Heart left ventricle (tissue), 16 donors: ENCODE measurements at regions not wholly inside any gene's neighbourhood (a gene's known extent, or its start where the extent isn't known, plus 50 kb on each side); places are given as distances from the start of the nearest gene placed in this dataset.

Source experiments
- ATAC-seq, 4 donors: fragments of 200-7000 bp; cut with Tn5 transposase; one replicate each; pipeline ENCODE4 v1.9.1; 2020 to 2022; ENCODE audit warnings: moderate library complexity in 4 of 4, mild to moderate bottlenecking in 3 of 4, moderate number of reproducible peaks in 1 of 4
- DNase-seq, 5 donors: peaks; one replicate each; pipeline ENCODE4 v3.0.0-alpha.2; 2020
- H3K27ac ChIP-seq, 12 donors: fragments of 200-600 bp; sonication (generic) in 4 of 12; one replicate each; pipeline versions ENCODE4 v1.5.0 to v1.8.0; 2016 to 2022; ENCODE audit warnings: mild to moderate bottlenecking in 2 of 12
- H3K27me3 ChIP-seq, 9 donors: fragments of 200-600 bp; sonication (generic) in 2 of 9; one replicate each; pipeline versions ENCODE4 v1.5.1 to v1.8.0; 2016 to 2022; ENCODE audit warnings: mild to moderate bottlenecking in 3 of 9
- H3K36me3 ChIP-seq, 9 donors: fragments of 200-600 bp; sonication (generic) in 2 of 9; one replicate each; pipeline versions ENCODE4 v1.5.0 to v1.8.0; 2018 to 2022; ENCODE audit warnings: mild to moderate bottlenecking in 2 of 9
- H3K4me1 ChIP-seq, 12 donors: fragments of 200-600 bp; sonication (generic) in 4 of 12; one replicate each; pipeline versions ENCODE4 v1.5.0 to v1.8.0; 2016 to 2022; ENCODE audit warnings: mild to moderate bottlenecking in 3 of 12
- H3K4me3 ChIP-seq, 12 donors: fragments of 200-600 bp; sonication (generic) in 4 of 12; one replicate each; pipeline versions ENCODE4 v1.5.0 to v1.8.0; 2017 to 2022; ENCODE audit warnings: mild to moderate bottlenecking in 9 of 12, moderate library complexity in 4 of 12
- H3K9me3 ChIP-seq, 12 donors: fragments of 200-600 bp; sonication (generic) in 4 of 12; one replicate each; pipeline versions ENCODE4 v1.5.0 to v1.8.0; 2016 to 2022; ENCODE audit warnings: mild to moderate bottlenecking in 1 of 12
- CTCF ChIP-seq, 12 donors: fragments of 200-600 bp; sonication (generic) in 4 of 12; IDR thresholded peaks; one replicate each; pipeline versions ENCODE4 v1.5.0 to v1.8.0; 2018 to 2022; ENCODE audit warnings: antibody characterized with exemption in 12 of 12, mild to moderate bottlenecking in 5 of 12
- POLR2A ChIP-seq, 2 donors: fragments of 450-650 bp; IDR thresholded peaks; one replicate each; pipeline ENCODE4 v1.6.1; 2017; ENCODE audit warnings: antibody characterized with exemption in 2 of 2, mild to moderate bottlenecking in 2 of 2, moderate library complexity in 2 of 2
- WGBS, 4 donors: extraction: QIAGEN DNeasy Blood & Tissue Kit in 2 of 4; methylation state at CpG; one replicate each; pipeline versions ENCODE4 v1.1.5 to v1.1.7; 2013 to 2018; 5-methylcytosine and 5-hydroxymethylcytosine counted together
- intact Hi-C, 10 donors: fragments of 100-400 bp; cut with DNase I; formaldehyde crosslinking; loops; one replicate each; pipeline versions ENCODE4 v1.11.1 to v1.14.2; 2022
- donor health status: ischemic (EF 13 %, LVEDD 7.1; RV severe dilation, severe dysfunction).
- donor health status: healthy with polysubstance abuse.
- donor health status: DM: no; HTN: yes; CAD: no.
- donor health status: DM: no; HTN: no; CAD: no.
- donor health status: ischemic (EF 25% LVEDD 6.9; RV normal size, moderate dysfunction).
- donor health status: ischemic (EF 25% LVEDD 5.7; RV mildly dilated, moderate dysfunction).
- donor health status: healthy.
- donor health status: DM: yes; HTN: yes; CAD: no.
- donor health status: ischemic (EF 35%, LVEDD 5.7; RV mildly dilated, moderate dysfunction).
- donor health status: nonischemic (EF 11% LVEDD 7.7; RV severe dilation, severe dysfunction).
- donor health status: DM: yes; HTN: yes; CAD: no.
- donor health status: PGD.
- donor health status: ischemic (EF 29% LVEDD 5.4; RV normal size, mild dysfunction).
- donor health status: nonischemic (EF 23%, LVEDD 6.1; RV moderate dilation, normal function).

- 77 to 85% (median 81%) methylated on average over 3 of the region's 3 CpGs for WGBS, 4 donors
- no peak for DNase-seq
- H3K27ac ChIP-seq: no peak overlapping the region
- H3K4me3 ChIP-seq: no peak overlapping the region
- H3K9me3 ChIP-seq: no peaks in the 10 kb centered on the region
- H3K4me1 ChIP-seq: no peaks in the 10 kb centered on the region
- TF ChIP-seq CTCF (IDR thresholded peaks at IDR 0.05) (no peak), POLR2A (IDR thresholded peaks at IDR 0.05) (no peak)
- intact Hi-C loops: loop anchor here in 4 of 10 donors (10.0 kb wide), 2 partner anchors 95 to 205 kb away; no protein-coding TSS in a partner anchor
- ATAC-seq: no peak
- H3K27me3 ChIP-seq: no peaks in the 10 kb centered on the region
- H3K36me3 ChIP-seq: no peaks in the 10 kb centered on the region
These were observed 361.6 kb upstream of the WWC1 start for GRCh38 chr5:167929841-167930240.

GRCh38 chr5:167934551-167934971, 356.9 kb upstream of the WWC1 start:
- ATAC-seq: peak; percentile 93 to 95 (median 94)
- H3K27ac ChIP-seq: peak overlapping the region; percentile 62 to 95 (median 84)
- TF ChIP-seq CTCF (IDR thresholded peaks at IDR 0.05) (no peak), POLR2A (IDR thresholded peaks at IDR 0.05) (peak in 1 of 2 donors; percentile 65)
- H3K9me3 ChIP-seq: no peaks in the 10 kb centered on the region
- peak; percentile 80 to 93 (median 83) for DNase-seq
- no peaks in the 10 kb centered on the region for H3K36me3 ChIP-seq
- H3K27me3 ChIP-seq: no peaks in the 10 kb centered on the region
- H3K4me1 ChIP-seq: peaks cover 0 to 9% (median 0%) of the 10 kb centered on the region in 12 donors
- intact Hi-C loops: loop anchor here in 3 of 10 donors (10.0 kb wide), 2 partner anchors 90 to 210 kb away; no protein-coding TSS in a partner anchor
- peak overlapping the region; percentile 32 to 68 (median 54) for H3K4me3 ChIP-seq
- 33 to 47% (median 41%) methylated on average over 12 to 15 of the region's 15 CpGs for WGBS, 4 donors

- TF ChIP-seq CTCF (IDR thresholded peaks at IDR 0.05) (no peak), POLR2A (IDR thresholded peaks at IDR 0.05) (no peak)
- 46 to 60% (median 52%) methylated on average over 4 of the region's 4 CpGs for WGBS, 4 donors
- peak overlapping the region; percentile 21 to 95 (median 84) for H3K27ac ChIP-seq
- peaks cover 0 to 16% (median 0%) of the 10 kb centered on the region in 12 donors for H3K4me1 ChIP-seq
- intact Hi-C loops: loop anchor here in 5 of 10 donors (5.0 to 10.0 kb wide), 5 partner anchors 61 to 214 kb away; no protein-coding TSS in a partner anchor
- H3K36me3 ChIP-seq: no peaks in the 10 kb centered on the region
- peak overlapping the region; percentile 6 to 68 (median 54) for H3K4me3 ChIP-seq
- no peak for DNase-seq
- ATAC-seq: peak in 2 of 4 donors; percentile 7 to 12
- no peaks in the 10 kb centered on the region for H3K9me3 ChIP-seq
- H3K27me3 ChIP-seq: no peaks in the 10 kb centered on the region
These were observed 355.4 kb upstream of the WWC1 start for GRCh38 chr5:167936022-167936421.

GRCh38 chr5:167936944-167937634, 354.4 kb upstream of the WWC1 start:
- H3K27ac ChIP-seq: peak overlapping the region in 11 of 12 donors; percentile 35 to 95 (median 85)

More at GRCh38 chr5:167936944-167937634, 354.4 kb upstream of the WWC1 start:
- Histone ChIP-seq H3K36me3 (no peaks in the 10 kb centered on the region), H3K4me3 (peak overlapping the region; percentile 6 to 68 (median 54)), H3K27me3 (no peaks in the 10 kb centered on the region), H3K4me1 (peaks cover 0 to 17% (median 0%) of the 10 kb centered on the region in 12 donors), H3K9me3 (no peaks in the 10 kb centered on the region)
- no peak for TF ChIP-seq POLR2A (IDR thresholded peaks at IDR 0.05)
- no peak for TF ChIP-seq CTCF (IDR thresholded peaks at IDR 0.05)
- DNase-seq (no peak), ATAC-seq (no peak)
- WGBS, 4 donors: 43 to 56% (median 50%) methylated on average over 6 of the region's 6 CpGs
- intact Hi-C loops: loop anchor here in 5 of 10 donors (5.0 to 10.0 kb wide), 5 partner anchors 60 to 215 kb away; no protein-coding TSS in a partner anchor
